HG03575 (cell line): ENCODE measurements at regions not wholly inside any gene's neighbourhood (a gene's known extent, or its start where the extent isn't known, plus 50 kb on each side); places are given as distances from the start of the nearest gene placed in this dataset.

ENCODE experiments used
- ATAC-seq: cut with Tn5 transposase; IDR thresholded peaks from one replicate; pipeline ENCODE4 v1.9.1; 2021; ENCODE audit not compliant: unreplicated experiment, insufficient number of reproducible peaks, low FRiP score; ENCODE audit errors: extremely low read depth

- no peak for ATAC-seq
Measured at GRCh38 chr21:27837936-27838335, 871.0 kb upstream of the ADAMTS5 start.

- ATAC-seq = no peak
Measured at GRCh38 chr21:27833298-27833697, 866.4 kb upstream of the ADAMTS5 start.

GRCh38 chr21:27831816-27832569 lies 865.1 kb upstream of the ADAMTS5 start:
- no peak for ATAC-seq

- ATAC-seq = no peak
Measured at GRCh38 chr21:27831177-27831576, 864.3 kb upstream of the ADAMTS5 start.

- no peak for ATAC-seq
Measured at GRCh38 chr21:27827972-27828371, 861.1 kb upstream of the ADAMTS5 start.

- no peak for ATAC-seq
Measured at GRCh38 chr21:27825035-27825434, 858.1 kb upstream of the ADAMTS5 start.

- no peak for ATAC-seq
Measured at GRCh38 chr21:27823652-27824201, 856.8 kb upstream of the ADAMTS5 start.

GRCh38 chr21:27820342-27820741 lies 853.5 kb upstream of the ADAMTS5 start:
- no peak for ATAC-seq

GRCh38 chr21:27819299-27819698 lies 852.4 kb upstream of the ADAMTS5 start:
- no peak for ATAC-seq

- no peak for ATAC-seq
Measured at GRCh38 chr21:27818847-27819246, 852.0 kb upstream of the ADAMTS5 start.

- ATAC-seq = no peak
Measured at GRCh38 chr21:27817902-27818623, 851.2 kb upstream of the ADAMTS5 start.

GRCh38 chr21:27817074-27817473 lies 850.2 kb upstream of the ADAMTS5 start:
- ATAC-seq = no peak

- no peak for ATAC-seq
Measured at GRCh38 chr21:27816301-27816700, 849.4 kb upstream of the ADAMTS5 start.

- ATAC-seq = no peak
Measured at GRCh38 chr21:27814226-27814625, 847.3 kb upstream of the ADAMTS5 start.

GRCh38 chr21:27813750-27814149 lies 846.9 kb upstream of the ADAMTS5 start:
- no peak for ATAC-seq

- no peak for ATAC-seq
Measured at GRCh38 chr21:27813344-27813743, 846.5 kb upstream of the ADAMTS5 start.

GRCh38 chr21:27812279-27812678 lies 845.4 kb upstream of the ADAMTS5 start:
- ATAC-seq = no peak

GRCh38 chr21:27808923-27809322 lies 842.0 kb upstream of the ADAMTS5 start:
- no peak for ATAC-seq

GRCh38 chr21:27807596-27807995 lies 840.7 kb upstream of the ADAMTS5 start:
- no peak for ATAC-seq

- ATAC-seq = no peak
Measured at GRCh38 chr21:27806281-27806680, 839.4 kb upstream of the ADAMTS5 start.
